GM12873 (cell line): ENCODE measurements at regions not wholly inside any gene's neighbourhood (a gene's known extent, or its start where the extent isn't known, plus 50 kb on each side); places are given as distances from the start of the nearest gene placed in this dataset.

Source experiments
- CTCF ChIP-seq: IDR thresholded peaks from 2 replicates; pipeline ENCODE4 v1.5.1; 2012; ENCODE audit warnings: low read depth, mild to moderate bottlenecking, moderate library complexity, low read length, control low read depth; ENCODE audit not compliant: insufficient read depth; ENCODE audit errors: missing control alignments

GRCh38 chr3:18888370-18888769 is 259.9 kb upstream of the KCNH8 start:
- TF ChIP-seq CTCF = no peak

- no peak for TF ChIP-seq CTCF
Measured at GRCh38 chr3:18886331-18886730, 262.0 kb upstream of the KCNH8 start.

GRCh38 chr3:18885612-18886011 is 262.7 kb upstream of the KCNH8 start:
- TF ChIP-seq CTCF = no peak

GRCh38 chr3:18883571-18883970 is 264.7 kb upstream of the KCNH8 start:
- no peak for TF ChIP-seq CTCF

- no peak for TF ChIP-seq CTCF
Measured at GRCh38 chr3:18880691-18881090, 267.6 kb upstream of the KCNH8 start.

- TF ChIP-seq CTCF = no peak
Measured at GRCh38 chr3:18872466-18872865, 275.8 kb upstream of the KCNH8 start.

GRCh38 chr3:18870642-18871041 is 277.7 kb upstream of the KCNH8 start:
- TF ChIP-seq CTCF = no peak

GRCh38 chr3:18870074-18870640 is 278.2 kb upstream of the KCNH8 start:
- TF ChIP-seq CTCF = no peak
